GM18508 (cell line): ENCODE measurements at regions not wholly inside any gene's neighbourhood (a gene's known extent, or its start where the extent isn't known, plus 50 kb on each side); places are given as distances from the start of the nearest gene placed in this dataset.

Experiments
- ATAC-seq: cut with Tn5 transposase; IDR thresholded peaks from one replicate; pipeline ENCODE4 v1.9.1; 2021; ENCODE audit warnings: moderate number of reproducible peaks; ENCODE audit not compliant: insufficient read depth, unreplicated experiment

DNA sequence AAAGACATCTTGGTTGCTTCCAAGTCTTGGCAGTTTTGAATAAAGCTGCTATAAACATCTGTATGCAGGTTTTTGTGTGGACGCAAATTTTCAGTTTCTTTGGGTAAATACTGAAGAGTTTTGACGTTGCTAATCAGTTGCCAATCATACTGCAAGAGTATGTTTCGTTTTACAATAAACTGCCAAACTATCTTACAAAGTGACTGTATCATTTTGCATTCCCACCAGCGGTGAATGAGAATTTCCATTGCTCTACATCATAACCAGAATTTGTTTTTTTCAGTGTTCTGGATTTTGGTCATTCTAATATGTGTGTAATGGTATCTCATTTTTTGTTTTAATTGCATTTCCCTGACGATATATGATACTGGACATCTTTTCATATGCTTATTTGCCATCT, 190.8 kb upstream of the PARP11 start:
- no peak for ATAC-seq

- no peak for ATAC-seq
Observed at GRCh38 chr12:4059898-4060568, 186.8 kb upstream of the PARP11 start.

DNA sequence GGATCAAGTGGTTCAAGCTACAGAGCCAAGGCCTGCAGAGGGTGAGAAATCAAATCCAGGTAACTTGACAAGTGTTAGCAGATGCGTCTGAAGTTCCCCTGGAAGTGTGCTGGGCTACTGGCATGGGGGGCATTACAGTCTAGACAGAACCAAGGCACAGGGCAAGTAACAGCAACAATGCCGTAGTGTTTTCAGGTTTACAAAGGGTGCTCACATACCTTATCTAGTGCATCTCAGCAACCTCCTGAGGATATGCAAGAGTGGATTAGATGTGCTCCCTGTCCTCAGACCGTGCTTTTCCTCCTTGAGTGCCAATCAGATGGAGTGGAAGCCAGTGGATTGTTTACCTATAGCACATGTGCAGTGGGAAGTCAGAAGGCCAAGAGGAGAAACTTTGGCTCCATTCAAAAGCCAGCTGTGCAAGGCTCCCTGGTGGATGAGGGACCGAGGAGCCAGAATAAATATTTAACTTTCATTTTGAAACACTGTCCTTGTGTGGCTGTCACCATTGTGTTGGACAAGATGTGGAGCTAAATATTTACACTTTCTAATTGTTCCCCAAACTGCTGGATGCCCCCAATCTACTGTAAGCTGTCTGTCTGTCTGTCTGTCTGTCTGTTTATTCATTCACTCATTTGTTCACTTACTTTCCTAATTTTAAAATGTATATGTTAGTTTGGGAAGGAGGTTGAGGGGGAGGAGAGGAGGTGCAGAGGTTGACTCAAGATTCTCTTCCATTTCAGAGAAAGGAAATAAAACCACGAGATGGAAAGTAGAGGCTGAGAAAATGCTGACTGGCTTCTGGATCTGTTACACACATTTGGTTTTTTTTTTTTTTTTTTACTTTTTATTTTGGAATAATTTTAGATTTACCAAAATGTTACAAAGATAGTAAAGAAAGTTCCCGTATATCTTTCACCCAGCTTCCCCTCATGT, 184.0 kb upstream of the PARP11 start:
- ATAC-seq: no peak

DNA sequence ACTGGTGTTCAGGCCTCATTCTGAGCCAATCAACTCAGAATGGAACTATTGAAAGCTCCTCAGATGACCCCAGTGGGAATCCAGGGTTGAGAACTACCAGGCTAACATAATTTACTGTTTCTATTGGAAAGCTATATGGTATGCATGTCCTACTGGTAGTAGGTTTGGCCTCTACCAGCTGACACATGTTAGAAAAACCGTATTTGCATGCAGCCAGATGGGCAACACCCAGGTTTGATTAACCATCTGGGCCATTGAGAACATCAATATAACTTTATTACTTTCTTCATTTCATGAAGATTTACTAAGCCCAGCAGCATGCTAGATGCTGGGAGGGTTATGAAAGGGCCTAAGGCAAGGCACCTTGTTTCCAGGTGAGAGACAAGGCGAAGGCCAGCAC, 181.4 kb upstream of the PARP11 start:
- no peak for ATAC-seq

- no peak for ATAC-seq
Observed at GRCh38 chr12:4052691-4053090, 179.5 kb upstream of the PARP11 start.

- ATAC-seq: no peak
Observed at GRCh38 chr12:4051596-4051995, 178.4 kb upstream of the PARP11 start.

DNA sequence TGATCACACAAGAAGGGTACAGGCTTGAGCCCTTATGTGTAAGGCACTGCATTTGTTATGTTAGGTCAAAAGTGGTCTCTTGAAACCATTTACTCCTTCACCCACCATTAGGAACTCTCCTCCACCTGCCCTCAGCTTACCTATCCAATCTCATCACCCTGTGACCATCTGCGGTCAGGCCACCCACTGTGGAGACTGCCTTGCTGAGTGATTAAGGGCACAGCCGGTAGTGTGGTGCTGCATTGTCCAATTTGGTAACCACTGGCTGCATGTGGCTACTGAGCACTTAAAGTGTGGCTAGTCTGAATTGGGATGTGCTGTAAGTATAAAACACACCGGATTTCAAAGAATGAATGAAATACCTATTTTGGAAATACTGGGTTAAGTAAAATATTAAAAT, 177.1 kb upstream of the PARP11 start:
- ATAC-seq: no peak

DNA sequence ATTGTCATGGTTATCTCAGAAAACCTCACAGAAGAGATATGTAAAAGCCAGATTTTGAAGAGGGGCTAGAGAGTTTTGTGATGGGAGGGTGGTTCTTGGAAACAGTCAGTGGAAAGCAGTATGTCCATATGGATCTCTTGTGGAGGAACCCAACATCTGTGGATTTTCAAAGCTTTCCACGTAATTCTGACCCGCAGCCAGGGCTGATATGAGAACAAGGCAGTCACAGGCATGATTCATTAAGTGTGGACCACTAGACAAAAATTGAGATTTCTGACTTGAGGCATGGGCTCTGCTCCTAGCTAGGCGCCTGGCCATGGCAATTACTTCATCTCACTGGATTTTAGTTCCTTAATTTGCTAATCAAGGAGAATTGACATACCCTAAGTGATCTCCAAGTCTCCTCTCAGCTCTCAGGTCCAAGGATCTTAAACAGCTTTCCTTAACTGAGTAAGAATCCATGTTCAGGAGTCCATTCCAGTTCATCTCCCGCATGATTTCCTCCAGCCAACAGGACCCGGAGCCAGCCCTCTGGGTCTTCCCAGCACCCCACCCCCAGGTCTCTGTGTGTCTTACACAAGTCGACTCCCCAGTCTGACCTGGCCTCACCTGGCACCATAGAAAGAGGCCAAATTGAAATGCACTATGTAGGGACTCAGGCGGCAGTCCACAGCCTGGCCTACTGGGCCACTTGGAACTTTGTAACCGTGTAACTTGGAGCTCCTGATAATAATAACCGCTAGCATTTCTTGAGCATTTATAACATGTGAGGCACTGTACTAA, 176.3 kb upstream of the PARP11 start:
- ATAC-seq: no peak

GRCh38 chr12:4047421-4047820, 174.2 kb upstream of the PARP11 start:
- ATAC-seq: no peak

DNA sequence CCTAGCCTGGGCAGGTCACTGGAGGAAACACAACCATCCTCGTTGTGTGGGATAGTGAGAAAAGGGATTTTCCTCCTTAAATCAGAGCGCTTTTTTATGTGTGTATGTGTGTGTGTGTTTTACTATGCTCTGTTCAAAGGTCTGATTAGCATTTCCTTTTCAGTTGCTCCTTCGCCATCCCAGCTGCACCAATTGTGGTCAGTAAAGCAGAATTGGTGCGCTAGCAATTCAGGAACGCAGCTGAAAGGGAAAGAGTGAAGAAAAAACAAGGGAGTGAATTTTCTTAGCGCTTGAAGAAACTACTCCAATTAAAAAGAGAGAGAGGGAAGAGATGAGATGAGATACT, 173.3 kb upstream of the PARP11 start:
- ATAC-seq: no peak

DNA sequence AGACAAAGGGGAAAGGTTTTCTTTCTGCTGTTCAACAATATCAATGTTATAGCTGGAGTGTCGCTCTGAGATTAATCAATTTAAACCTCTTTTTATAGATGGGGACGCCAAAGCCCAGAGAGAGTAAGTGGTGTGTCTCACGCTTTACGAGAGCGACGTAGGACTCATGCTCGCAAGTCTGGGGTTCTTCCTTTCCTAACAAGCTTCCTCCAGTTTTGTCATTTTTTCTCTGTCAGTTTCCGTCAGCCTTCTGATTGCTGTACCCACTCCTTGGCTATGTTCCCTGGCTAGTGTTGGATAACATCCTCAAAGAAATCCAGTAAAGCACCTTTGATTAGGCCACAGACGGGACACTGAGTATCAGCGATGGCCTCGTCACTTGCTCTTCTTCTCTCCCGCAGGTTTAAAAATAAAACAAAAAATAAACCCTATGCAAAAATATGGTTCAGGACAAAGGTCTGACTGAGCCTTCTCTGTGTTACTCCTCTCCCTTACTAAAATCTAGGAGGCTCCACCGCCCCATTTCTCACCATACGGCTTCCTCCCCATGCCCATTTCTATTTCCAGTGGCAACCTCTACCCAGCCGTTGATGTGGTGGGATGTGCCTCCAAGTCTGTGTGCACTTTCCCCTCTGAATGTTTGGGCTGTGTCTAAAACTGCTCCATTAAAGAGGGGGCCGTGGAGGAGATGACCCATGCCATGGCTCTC, 172.7 kb upstream of the PARP11 start:
- no peak for ATAC-seq

DNA sequence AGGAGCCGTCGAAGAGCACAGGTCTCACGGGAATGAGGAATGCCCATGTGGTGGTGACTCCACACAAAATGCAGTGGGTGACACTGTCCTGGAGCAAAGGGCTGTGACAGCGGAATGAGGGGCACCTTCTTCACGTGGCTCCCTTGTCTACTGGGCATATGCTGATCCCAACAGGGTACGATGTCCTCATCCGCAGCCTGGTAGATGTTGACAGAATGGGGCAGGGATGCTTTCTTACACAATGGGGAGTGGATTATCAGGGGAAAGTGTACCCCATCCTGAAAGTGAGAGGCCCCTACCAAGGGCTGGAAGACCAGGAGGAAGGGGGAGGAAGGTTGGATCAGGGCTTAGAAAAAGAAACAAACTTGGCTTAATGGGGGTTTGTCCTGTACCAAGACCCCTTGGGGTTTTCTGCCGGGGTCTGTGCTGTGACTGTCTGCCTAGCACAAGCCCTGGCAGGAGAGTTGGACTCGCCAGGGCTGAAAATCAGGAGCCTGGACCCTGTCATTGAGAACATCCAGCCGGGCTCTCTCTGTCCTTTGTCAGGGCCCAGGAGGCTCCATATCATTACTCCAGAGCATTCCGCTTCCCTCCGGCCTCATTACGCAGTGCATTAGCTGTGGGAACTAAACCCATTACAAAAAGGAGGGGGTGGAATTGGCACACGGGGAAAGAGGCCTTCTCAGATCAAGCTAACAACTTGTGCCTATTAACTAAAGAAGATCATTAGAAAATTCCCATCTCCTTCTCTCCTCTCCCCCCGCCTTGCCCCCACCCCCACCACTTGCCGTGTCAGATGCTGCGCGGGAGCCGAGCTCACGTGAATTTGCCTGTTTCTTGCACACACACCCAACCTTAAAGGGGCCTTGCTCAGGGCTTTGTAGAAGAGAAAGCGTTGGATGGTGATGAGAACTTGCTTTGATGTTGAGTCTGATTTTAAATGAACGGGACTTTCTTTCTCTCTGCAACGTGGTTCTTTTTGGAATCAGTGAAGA, 171.8 kb upstream of the PARP11 start:
- no peak for ATAC-seq

DNA sequence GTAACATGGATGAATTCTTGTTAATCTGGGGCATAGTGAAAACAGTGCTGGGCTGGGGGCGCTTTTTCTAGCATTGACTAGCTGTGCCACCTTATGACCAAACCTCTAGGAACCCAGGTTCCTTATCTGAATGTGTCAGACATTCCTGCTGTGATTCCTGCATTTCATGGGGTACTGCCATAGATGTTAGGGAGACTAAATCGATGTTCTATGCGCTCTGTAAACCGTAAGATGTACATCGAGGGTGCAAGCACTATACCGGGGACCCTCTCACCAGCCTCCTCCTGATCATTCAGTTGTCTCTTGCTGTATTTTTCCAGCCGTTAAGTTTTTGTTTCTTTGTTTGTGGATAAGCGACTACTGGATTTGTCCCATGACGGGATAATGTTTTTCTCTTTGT, 170.9 kb upstream of the PARP11 start:
- ATAC-seq: no peak

DNA sequence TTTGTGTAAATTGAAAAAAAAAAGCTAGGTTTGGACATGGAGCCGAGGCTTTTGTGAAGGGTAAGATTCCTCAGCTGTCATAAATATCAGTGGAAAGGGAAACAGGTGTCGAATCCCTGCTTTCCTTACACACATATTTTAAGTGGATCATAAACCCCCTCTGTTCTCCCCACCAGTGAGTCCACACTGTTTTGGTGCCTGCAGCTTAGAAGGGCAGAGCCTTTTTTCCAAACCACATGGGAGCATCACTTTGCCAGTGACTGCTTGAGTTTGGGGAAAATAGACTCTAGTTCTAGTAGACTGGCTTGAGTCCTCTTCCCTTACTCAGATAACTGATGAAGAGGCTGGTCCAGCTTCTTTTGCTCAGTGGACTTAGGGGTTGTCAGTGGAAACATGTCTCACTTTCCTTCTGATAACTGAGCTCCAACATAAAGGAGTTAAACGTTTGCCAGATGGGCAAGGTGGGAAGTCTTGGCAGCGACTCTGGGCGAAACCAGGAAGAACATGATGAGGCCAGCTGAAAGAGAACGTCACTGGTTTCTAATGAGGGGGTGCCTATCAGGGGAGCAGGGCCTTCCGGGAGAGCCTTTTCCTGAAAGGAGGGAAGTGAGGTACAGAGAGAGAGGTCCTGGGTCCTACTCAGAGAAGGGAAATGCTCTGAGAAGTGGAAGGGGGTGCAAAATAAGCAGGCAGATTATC, 168.1 kb upstream of the PARP11 start:
- no peak for ATAC-seq

DNA sequence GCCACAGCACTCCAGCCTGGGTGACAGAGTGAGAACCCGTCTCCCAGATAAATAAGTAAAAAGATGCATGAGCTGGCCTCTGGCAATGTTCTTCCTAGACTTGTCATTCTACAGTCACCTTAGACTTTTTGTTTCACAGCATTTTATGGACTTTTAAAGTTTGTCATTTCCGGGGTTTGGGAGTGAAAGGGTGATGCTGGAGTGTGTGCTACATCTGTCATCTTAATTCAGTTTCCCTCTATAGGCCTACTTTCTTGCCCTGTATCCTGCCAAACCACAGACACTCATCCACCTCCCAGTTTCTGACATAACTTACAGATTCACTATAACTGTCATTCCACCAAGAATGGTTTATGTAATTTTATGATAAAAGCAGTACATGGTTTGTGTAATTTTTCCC, 166.7 kb upstream of the PARP11 start:
- no peak for ATAC-seq

DNA sequence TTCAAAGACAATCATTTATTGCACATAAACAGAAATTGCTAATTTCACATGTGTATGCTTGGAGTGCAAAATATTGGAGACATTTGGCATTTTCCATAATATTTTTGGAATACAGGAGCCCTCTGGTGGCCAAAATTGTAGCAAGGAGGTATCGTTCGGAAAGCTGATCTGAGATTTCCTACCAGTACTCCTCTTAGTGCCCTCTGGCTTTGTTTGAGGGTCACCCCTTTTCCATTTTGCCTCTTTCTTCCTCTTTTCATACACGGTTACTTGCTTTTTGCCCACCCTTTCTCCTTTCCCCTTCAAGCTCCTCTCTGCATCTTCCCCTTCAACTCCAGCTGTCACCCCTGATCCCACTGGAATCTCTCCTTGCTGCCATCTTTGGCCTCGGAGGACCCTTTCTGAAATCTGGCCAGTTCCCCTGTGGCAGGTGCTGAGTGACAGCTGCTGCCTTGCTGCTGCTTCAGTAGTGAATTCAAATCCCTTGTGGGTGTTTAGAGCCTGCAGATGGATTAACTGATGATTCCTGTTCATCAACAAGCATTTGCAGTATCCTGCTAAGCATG, 164.6 kb upstream of the PARP11 start:
- no peak for ATAC-seq

- ATAC-seq: no peak
Observed at GRCh38 chr12:4036671-4037271, 163.6 kb upstream of the PARP11 start.

DNA sequence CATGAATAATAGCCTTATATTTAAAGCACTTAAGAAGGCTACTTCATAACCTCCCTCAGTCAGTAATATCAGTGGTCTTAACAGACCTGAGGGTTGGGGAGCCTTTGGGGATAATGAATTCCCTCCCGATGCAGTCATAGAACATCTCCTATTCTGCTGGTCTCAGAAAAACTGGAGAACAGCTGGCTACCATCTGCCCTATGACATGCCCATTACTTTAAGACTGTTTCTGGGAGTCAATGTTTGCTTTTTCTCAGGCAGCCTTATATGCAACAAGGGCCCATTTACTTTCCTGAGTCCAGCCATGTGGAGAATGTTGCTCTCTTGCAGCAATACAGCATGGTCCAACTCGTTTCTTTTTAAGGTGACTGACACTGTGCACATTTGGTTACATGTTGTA, 161.7 kb upstream of the PARP11 start:
- no peak for ATAC-seq
